Tibial nerve (tissue), 4 donors: ENCODE measurements at regions not wholly inside any gene's neighbourhood (a gene's known extent, or its start where the extent isn't known, plus 50 kb on each side); places are given as distances from the start of the nearest gene placed in this dataset.

Experiments
- DNase-seq, 2 donors: peaks; one replicate each; pipeline ENCODE4 v3.0.0-alpha.2; 2019; ENCODE audit warnings: low spot score in 2 of 2
- H3K27ac ChIP-seq, 4 donors: fragments of 200-600 bp; sonication (generic) in 3 of 4; one replicate each; pipeline ENCODE4 v1.5.1; 2017 to 2019; ENCODE audit warnings: mild to moderate bottlenecking in 1 of 4
- H3K27me3 ChIP-seq, 2 donors: fragments of 200-600 bp; sonication (generic) in 1 of 2; one replicate each; pipeline versions ENCODE4 v1.5.1 to v1.6.0; 2017 to 2019
- H3K36me3 ChIP-seq, 3 donors: fragments of 200-600 bp; sonication (generic); one replicate each; pipeline ENCODE4 v1.5.1; 2018 to 2019
- H3K4me1 ChIP-seq, 4 donors: fragments of 200-600 bp; sonication (generic) in 3 of 4; one replicate each; pipeline ENCODE4 v1.5.1; 2017 to 2019
- H3K4me3 ChIP-seq, 4 donors: fragments of 200-600 bp; sonication (generic) in 3 of 4; one replicate each; pipeline ENCODE4 v1.5.1; 2017 to 2019; ENCODE audit warnings: mild to moderate bottlenecking in 1 of 4, moderate library complexity in 1 of 4
- H3K9me3 ChIP-seq, 4 donors: fragments of 200-600 bp; sonication (generic) in 3 of 4; one replicate each; pipeline ENCODE4 v1.5.1; 2017 to 2019
- CTCF ChIP-seq, 5 experiments: fragments of 200-600 bp in 3 of 5; fragments of 450-650 bp in 2 of 5; sonication (generic) in 3 of 5; IDR thresholded peaks; one replicate each; pipeline ENCODE4 v1.5.1; 2016 to 2019; ENCODE audit warnings: antibody characterized with exemption in 5 of 5, mild to moderate bottlenecking in 3 of 5, moderate library complexity in 2 of 5
- EP300 ChIP-seq, 2 donors: sonication (generic); formaldehyde crosslinking; IDR thresholded peaks; one replicate each; pipeline ENCODE4 v1.6.1; 2017; ENCODE audit warnings: antibody characterized with exemption in 2 of 2, mild to moderate bottlenecking in 1 of 2
- POLR2A ChIP-seq, 2 donors: fragments of 450-650 bp; IDR thresholded peaks; one replicate each; pipeline ENCODE4 v1.6.1; 2017; ENCODE audit warnings: antibody characterized with exemption in 2 of 2, mild to moderate bottlenecking in 2 of 2, moderate library complexity in 2 of 2
- WGBS, 2 donors: methylation state at CpG; one replicate each; pipeline ENCODE4 v1.1.5; 2018; 5-methylcytosine and 5-hydroxymethylcytosine counted together

DNA sequence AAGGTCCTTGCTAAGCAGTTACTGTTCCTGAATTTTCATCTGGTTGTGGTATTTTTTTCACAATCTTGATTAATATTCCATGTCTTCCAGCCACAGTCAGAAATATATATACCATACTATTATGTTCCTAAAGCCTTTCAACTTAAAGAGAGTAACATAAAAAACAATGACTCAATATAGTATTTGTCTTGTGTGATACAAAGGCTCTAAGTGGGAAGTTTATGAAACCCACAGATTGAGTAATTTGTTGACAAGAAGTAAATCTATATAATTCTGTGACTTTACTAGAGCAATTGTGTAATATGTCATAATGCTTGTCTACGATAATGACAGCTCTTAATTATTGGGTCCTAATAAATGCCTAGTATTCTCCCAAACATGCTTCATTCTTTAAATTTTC is 509.4 kb downstream of the ISL1 start:
- Histone ChIP-seq H3K4me3 (no peak overlapping the region), H3K27ac (no peak overlapping the region), H3K9me3 (no peaks in the 10 kb centered on the region), H3K27me3 (no peaks in the 10 kb centered on the region), H3K4me1 (no peaks in the 10 kb centered on the region), H3K36me3 (no peaks in the 10 kb centered on the region)
- no peak for DNase-seq
- no peak for TF ChIP-seq EP300 (IDR thresholded peaks at IDR 0.05)
- TF ChIP-seq POLR2A (IDR thresholded peaks at IDR 0.05), result no peak
- TF ChIP-seq CTCF (IDR thresholded peaks at IDR 0.05), result no peak
- WGBS, 2 donors, result 73 to 76% methylated on average over 1 of the region's 1 CpG

GRCh38 chr5:51895834-51896233 is 512.6 kb downstream of the ISL1 start:
- H3K27ac ChIP-seq, result no peak overlapping the region
- no peak overlapping the region for H3K4me3 ChIP-seq
- H3K4me1 ChIP-seq, result no peaks in the 10 kb centered on the region
- H3K36me3 ChIP-seq, result no peaks in the 10 kb centered on the region
- peaks cover 0 to 3% (median 0%) of the 10 kb centered on the region in 4 donors for H3K9me3 ChIP-seq
- DNase-seq, result no peak
- H3K27me3 ChIP-seq, result no peaks in the 10 kb centered on the region
- TF ChIP-seq CTCF (IDR thresholded peaks at IDR 0.05) (no peak), POLR2A (IDR thresholded peaks at IDR 0.05) (no peak), EP300 (IDR thresholded peaks at IDR 0.05) (no peak)

- TF ChIP-seq EP300 (IDR thresholded peaks at IDR 0.05), result no peak
- no peak for TF ChIP-seq CTCF (IDR thresholded peaks at IDR 0.05)
- TF ChIP-seq POLR2A (IDR thresholded peaks at IDR 0.05), result no peak
- no peaks in the 10 kb centered on the region for H3K4me1 ChIP-seq
- no peaks in the 10 kb centered on the region for H3K36me3 ChIP-seq
- H3K4me3 ChIP-seq, result no peak overlapping the region
- H3K9me3 ChIP-seq, result peaks cover 0 to 3% (median 0%) of the 10 kb centered on the region in 4 donors
- no peaks in the 10 kb centered on the region for H3K27me3 ChIP-seq
- H3K27ac ChIP-seq, result no peak overlapping the region
- no peak for DNase-seq
Observed at GRCh38 chr5:51902512-51902911, 519.3 kb downstream of the ISL1 start.

DNA sequence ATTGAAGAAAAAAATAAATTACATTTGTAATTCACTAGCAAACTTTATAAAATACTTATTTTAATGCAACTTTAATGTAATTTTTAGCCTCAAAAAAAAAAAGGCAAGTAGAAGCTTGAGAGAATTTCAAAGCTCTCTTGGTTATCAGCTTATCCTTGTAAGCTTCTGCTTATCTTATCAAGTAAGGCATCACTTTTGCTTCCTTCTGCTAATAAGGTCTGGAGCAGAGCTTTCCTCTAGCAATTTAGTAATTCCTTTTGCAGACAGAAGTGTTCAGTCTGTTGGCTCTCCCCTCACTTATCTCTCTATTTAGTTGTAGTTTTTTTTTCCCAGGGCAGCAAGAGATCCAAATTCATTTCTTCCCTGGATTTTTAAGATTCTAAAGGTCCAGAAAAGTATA is 525.0 kb downstream of the ISL1 start:
- DNase-seq, result no peak
- Histone ChIP-seq H3K36me3 (no peaks in the 10 kb centered on the region), H3K9me3 (no peaks in the 10 kb centered on the region), H3K4me3 (no peak overlapping the region), H3K4me1 (no peaks in the 10 kb centered on the region), H3K27ac (no peak overlapping the region), H3K27me3 (no peaks in the 10 kb centered on the region)
- no peak for TF ChIP-seq POLR2A (IDR thresholded peaks at IDR 0.05)
- TF ChIP-seq EP300 (IDR thresholded peaks at IDR 0.05), result no peak
- TF ChIP-seq CTCF (IDR thresholded peaks at IDR 0.05), result no peak

GRCh38 chr5:51944500-51945125 is 561.4 kb downstream of the ISL1 start:
- no peaks in the 10 kb centered on the region for H3K36me3 ChIP-seq
- no peak for DNase-seq
- no peak overlapping the region for H3K27ac ChIP-seq
- 80 to 95% methylated on average over 3 of the region's 3 CpGs for WGBS, 2 donors
- H3K4me3 ChIP-seq, result no peak overlapping the region
- peaks cover 0 to 19% (median 2%) of the 10 kb centered on the region in 4 donors for H3K9me3 ChIP-seq
- TF ChIP-seq EP300 (IDR thresholded peaks at IDR 0.05) (no peak), CTCF (IDR thresholded peaks at IDR 0.05) (no peak), POLR2A (IDR thresholded peaks at IDR 0.05) (no peak)
- H3K27me3 ChIP-seq, result no peaks in the 10 kb centered on the region
- no peaks in the 10 kb centered on the region for H3K4me1 ChIP-seq
